ENCODE measurements at regions not wholly inside any gene's neighbourhood (a gene's known extent, or its start where the extent isn't known, plus 50 kb on each side); places are given as distances from the start of the nearest gene placed in this dataset.
"Not testable (repeated sequence)": the region's sequence is repeated elsewhere in the genome, so short reads cannot be mapped to it uniquely, and the experiment has no call there.

DNA sequence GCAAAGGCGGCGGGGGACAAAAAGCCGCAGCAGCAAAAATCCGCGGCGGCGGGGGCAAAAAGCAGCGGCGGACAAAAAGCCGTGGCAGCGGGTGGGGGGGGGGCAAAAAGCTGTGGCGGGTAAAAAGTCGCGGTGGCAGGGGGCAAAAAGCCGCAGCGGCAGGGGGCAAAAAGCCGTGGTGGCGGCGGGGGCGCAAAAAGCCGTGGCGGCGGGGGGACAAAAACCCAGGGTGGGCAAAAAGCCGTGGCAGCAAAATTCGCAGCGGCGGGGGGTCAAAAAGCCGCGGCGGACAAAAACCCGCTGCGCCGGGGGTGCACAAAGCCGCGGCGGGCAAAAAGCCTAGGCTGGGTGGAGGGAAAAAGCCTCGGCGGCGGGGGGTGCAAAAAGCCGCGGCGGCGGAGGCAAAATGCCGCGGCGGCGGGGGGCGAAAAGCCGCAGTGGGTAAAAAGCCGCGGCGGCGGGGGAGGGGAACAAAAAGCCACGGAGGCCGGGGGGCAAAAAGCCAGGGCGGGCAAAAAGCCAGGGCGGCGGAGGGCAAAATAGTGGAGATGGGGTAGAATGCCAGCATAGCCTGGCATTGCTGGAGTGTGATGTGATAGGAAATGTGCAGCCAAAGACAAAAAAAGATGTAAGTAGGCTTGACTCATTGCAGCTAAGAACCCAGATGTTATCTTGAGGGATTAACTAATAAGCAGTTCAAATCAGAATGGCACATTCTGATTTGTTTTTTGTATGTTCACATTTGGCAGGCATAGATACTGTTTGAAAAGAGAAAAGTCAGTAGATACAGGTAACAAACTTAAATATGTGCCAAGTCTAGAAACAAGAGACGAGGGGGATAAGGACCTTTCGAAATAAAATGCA, 1076.3 kb downstream of the RPIA start:
- TF ChIP-seq, protein P1, sequence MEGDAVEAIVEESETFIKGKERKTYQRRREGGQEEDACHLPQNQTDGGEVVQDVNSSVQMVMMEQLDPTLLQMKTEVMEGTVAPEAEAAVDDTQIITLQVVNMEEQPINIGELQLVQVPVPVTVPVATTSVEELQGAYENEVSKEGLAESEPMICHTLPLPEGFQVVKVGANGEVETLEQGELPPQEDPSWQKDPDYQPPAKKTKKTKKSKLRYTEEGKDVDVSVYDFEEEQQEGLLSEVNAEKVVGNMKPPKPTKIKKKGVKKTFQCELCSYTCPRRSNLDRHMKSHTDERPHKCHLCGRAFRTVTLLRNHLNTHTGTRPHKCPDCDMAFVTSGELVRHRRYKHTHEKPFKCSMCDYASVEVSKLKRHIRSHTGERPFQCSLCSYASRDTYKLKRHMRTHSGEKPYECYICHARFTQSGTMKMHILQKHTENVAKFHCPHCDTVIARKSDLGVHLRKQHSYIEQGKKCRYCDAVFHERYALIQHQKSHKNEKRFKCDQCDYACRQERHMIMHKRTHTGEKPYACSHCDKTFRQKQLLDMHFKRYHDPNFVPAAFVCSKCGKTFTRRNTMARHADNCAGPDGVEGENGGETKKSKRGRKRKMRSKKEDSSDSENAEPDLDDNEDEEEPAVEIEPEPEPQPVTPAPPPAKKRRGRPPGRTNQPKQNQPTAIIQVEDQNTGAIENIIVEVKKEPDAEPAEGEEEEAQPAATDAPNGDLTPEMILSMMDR (conservative IDR thresholded peaks at IDR 0.05; ENCODE audit: low read depth, low read length) = no peak
- no peak for DNase-seq (ENCODE audit: low read depth)
- H3K4me3 ChIP-seq (ENCODE audit: low read depth, low read length) = no peak overlapping the region

DNA sequence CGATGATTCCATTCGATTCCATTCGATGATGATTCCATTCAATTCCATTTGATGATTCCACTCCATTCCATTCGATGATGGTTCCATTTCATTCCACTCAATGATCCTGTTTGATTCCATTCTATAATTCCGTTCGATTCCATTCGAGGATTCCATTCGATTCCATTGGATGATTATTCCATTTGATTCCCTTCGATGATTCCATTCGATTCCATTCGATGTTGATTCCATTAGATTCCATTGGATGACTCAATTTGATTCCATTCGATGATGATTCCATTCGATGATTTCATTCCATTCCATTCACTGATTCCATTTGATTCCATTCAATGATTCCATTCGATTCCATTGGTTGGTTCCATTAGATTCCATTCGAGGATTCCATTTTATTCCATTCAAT, 1084.4 kb downstream of the RPIA start:
- H3K4me3 ChIP-seq (ENCODE audit: low read depth, low read length) = no peak overlapping the region
- TF ChIP-seq, protein P1 (conservative IDR thresholded peaks at IDR 0.05; ENCODE audit: low read depth, low read length) = no peak
- no peak for DNase-seq (ENCODE audit: low read depth)

DNA sequence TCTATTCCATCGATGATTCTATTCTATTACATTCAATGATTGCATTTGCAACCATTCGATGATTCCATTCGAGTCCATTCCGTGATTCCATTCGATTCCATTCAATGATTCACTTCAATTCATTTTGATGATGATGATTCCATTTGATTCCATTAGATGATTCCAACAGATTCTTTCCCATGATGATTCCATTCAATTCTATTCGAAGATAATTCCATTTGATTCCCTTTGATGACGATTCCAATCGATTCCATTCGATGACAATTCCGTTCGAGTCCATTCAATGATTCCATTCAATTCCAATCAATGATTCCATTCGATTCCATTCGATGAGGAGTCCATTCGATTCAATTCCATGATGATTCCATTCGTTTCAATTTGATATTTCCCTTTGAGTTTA, 1088.8 kb downstream of the RPIA start:
- DNase-seq (ENCODE audit: low read depth) = no peak
- TF ChIP-seq, protein P1 (conservative IDR thresholded peaks at IDR 0.05; ENCODE audit: low read depth, low read length) = no peak
- H3K4me3 ChIP-seq (ENCODE audit: low read depth, low read length) = no peak overlapping the region

DNA sequence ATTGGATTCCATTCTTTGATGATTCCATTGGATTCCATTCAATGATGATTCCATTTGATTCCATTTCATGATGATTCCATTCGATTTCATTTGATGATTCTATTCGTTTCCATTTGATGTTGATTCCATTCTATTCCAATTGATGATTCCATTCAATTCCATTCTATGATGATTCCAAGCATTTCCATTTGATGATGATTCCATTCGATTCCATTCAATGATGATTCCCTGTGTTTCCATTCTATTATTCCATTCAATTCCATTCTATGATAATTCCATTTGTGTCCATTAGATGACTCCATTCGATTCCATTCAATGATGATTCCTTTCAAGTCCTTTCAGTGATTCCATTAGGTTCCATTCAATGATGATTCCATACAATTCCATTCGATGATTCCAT, 1090.5 kb downstream of the RPIA start:
- TF ChIP-seq, protein P1 (conservative IDR thresholded peaks at IDR 0.05; ENCODE audit: low read depth, low read length) = no peak
- no peak for DNase-seq (ENCODE audit: low read depth)
- H3K4me3 ChIP-seq (ENCODE audit: low read depth, low read length) = no peak overlapping the region

DNA sequence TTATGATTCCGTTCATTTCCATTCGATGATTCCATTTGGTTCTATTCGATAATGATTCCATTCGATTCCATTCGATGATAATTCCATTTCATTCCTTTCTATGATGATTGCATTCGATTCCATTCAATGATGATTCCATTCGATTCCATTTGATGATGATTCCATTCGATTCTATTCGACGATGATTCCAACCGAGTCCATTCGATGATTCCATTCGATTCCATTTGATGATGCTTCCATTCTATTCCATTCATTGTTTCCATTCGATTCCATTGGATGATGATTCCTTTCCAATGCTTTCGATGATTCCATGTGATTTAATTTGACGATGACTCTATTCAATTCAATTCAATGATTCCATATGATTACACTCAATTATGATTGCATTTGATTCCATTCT, 1093.5 kb downstream of the RPIA start:
- H3K4me3 ChIP-seq (ENCODE audit: low read depth, low read length) = no peak overlapping the region
- DNase-seq (ENCODE audit: low read depth) = no peak
- TF ChIP-seq, protein P1 (conservative IDR thresholded peaks at IDR 0.05; ENCODE audit: low read depth, low read length) = no peak

DNA sequence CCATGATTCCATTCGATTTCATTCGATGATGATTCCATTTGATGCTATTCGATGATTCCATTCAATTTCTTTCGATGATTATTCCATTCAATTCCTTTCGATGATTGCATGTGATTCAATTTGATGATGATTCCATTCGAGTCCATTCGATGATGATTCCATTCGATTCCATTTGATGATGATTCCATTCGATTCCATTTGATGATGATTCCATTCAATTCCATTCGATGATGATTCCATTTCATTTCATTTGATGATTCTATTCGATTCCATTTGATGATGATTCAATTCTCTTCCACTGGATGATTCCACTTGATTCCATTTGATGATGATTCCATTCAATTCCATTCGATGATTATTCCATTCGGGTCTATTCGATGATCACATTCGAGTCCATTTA, 1094.1 kb downstream of the RPIA start:
- DNase-seq (ENCODE audit: low read depth); H3K4me3 ChIP-seq (ENCODE audit: low read depth, low read length): not testable (repeated sequence)

DNA sequence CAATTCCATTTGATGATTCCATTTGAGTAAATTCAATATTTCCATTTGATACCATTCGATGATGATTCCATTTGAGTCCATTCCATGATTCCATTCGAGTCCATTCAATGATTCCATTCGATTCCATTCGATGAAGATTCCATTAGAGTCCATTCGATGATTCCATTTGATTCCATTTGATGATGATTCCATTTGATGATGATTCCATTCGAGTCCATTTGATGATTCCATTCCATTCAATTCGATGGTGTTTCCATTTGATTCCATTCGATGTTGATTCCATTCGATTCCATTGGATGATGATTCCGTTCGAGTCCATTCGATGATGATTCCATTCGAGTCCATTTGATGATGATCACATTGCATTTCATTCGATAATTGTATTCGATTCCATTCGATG, 1095.2 kb downstream of the RPIA start:
- DNase-seq (ENCODE audit: low read depth) = not testable (repeated sequence)

DNA sequence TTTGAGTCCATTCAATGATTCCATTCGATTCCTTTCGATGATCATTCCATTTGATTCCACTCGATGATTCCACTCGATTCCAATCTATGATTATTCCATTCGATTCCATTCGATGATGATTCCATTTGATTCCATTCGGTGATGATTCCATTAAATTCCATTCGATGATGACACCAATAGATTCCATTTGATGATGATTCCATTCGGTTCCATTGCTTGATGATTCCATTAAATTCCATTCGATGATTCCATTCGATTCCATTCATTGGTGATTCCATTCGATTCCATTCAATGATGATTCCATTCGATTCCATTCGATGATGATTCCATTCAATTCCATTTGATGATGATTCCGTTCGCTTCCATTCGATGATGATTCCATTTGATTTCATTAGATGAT, 1104.1 kb downstream of the RPIA start:
- DNase-seq (ENCODE audit: low read depth); H3K4me3 ChIP-seq (ENCODE audit: low read depth, low read length): not testable (repeated sequence)

More for the DNA sequence above, 1095.2 kb downstream of the RPIA start:
- not testable (repeated sequence) for H3K4me3 ChIP-seq (ENCODE audit: low read depth, low read length)
